Natural killer cell (primary cell): ENCODE measurements at regions not wholly inside any gene's neighbourhood (a gene's known extent, or its start where the extent isn't known, plus 50 kb on each side); places are given as distances from the start of the nearest gene placed in this dataset.

Experiments used
- ATAC-seq, 3 donors: fragments of 150-1000 bp in 2 of 3; fragments of 200-7000 bp in 1 of 3; cut with Tn5 transposase; 1 replicate in 1 of 3; 2 replicates in 2 of 3; pipeline ENCODE4 v1.10.0; 2021; ENCODE audit warnings: mild to moderate bottlenecking in 2 of 3, moderate library complexity in 2 of 3
- DNase-seq, 2 donors: peaks; one replicate each; pipeline versions ENCODE4 v3.0.0 to v3.0.0-alpha.2; 2013 to 2021; ENCODE audit warnings: mixed read lengths in 1 of 2
- H3K27ac ChIP-seq: one replicate; pipeline ENCODE4 v1.5.1; 2013; ENCODE audit warnings: mild to moderate bottlenecking, low read length
- H3K27me3 ChIP-seq: one replicate; pipeline ENCODE4 v1.6.1; 2013; ENCODE audit warnings: low read length; ENCODE audit not compliant: control insufficient read depth, insufficient read depth
- H3K36me3 ChIP-seq: one replicate; pipeline ENCODE4 v1.6.1; 2013; ENCODE audit warnings: low read length; ENCODE audit not compliant: control insufficient read depth, insufficient read depth
- H3K4me1 ChIP-seq: one replicate; pipeline ENCODE4 v1.6.1; 2013; ENCODE audit warnings: low read length; ENCODE audit not compliant: control insufficient read depth, insufficient read depth
- H3K4me3 ChIP-seq: one replicate; pipeline ENCODE4 v1.5.1; 2013; ENCODE audit warnings: low read length
- H3K9me3 ChIP-seq: one replicate; pipeline ENCODE4 v1.6.1; 2013; ENCODE audit warnings: low read length; ENCODE audit not compliant: control insufficient read depth, insufficient read depth
- H3K27ac Mint-ChIP-seq, 2 donors: one replicate each; pipeline ENCODE4 v1.8.0; 2022; ENCODE audit warnings: mild to moderate bottlenecking in 2 of 2, mixed read lengths in 2 of 2, moderate library complexity in 1 of 2
- H3K27me3 Mint-ChIP-seq, 2 donors: one replicate each; pipeline ENCODE4 v1.8.0; 2022; ENCODE audit warnings: low read depth in 2 of 2, mixed read lengths in 2 of 2
- H3K36me3 Mint-ChIP-seq: one replicate; pipeline ENCODE4 v1.8.0; 2022; ENCODE audit warnings: mixed read lengths
- H3K4me1 Mint-ChIP-seq, 2 donors: one replicate each; pipeline ENCODE4 v1.8.0; 2022; ENCODE audit warnings: mixed read lengths in 2 of 2
- H3K4me3 Mint-ChIP-seq: one replicate; pipeline ENCODE4 v1.8.0; 2022; ENCODE audit warnings: mild to moderate bottlenecking, moderate library complexity, mixed read lengths
- H3K9me3 Mint-ChIP-seq, 2 donors: one replicate each; pipeline ENCODE4 v1.8.0; 2022; ENCODE audit warnings: mixed read lengths in 2 of 2
- WGBS: methylation state at CpG from one replicate; pipeline ENCODE4 v1.1.7; 2013; ENCODE audit warnings: missing lambda C conversion rate; ENCODE audit not compliant: insufficient coverage; 5-methylcytosine and 5-hydroxymethylcytosine counted together
- intact Hi-C: fragments of 100-400 bp; cut with micrococcal nuclease; formaldehyde crosslinking; loops from one replicate; pipeline ENCODE4 v1.14.2; 2022
- TF ChIP-seq, protein P1 (sequence below): fragments of 200-600 bp; IDR thresholded peaks from one replicate; pipeline ENCODE4 v1.8.0; 2022; ENCODE audit warnings: antibody characterized with exemption

DNA sequence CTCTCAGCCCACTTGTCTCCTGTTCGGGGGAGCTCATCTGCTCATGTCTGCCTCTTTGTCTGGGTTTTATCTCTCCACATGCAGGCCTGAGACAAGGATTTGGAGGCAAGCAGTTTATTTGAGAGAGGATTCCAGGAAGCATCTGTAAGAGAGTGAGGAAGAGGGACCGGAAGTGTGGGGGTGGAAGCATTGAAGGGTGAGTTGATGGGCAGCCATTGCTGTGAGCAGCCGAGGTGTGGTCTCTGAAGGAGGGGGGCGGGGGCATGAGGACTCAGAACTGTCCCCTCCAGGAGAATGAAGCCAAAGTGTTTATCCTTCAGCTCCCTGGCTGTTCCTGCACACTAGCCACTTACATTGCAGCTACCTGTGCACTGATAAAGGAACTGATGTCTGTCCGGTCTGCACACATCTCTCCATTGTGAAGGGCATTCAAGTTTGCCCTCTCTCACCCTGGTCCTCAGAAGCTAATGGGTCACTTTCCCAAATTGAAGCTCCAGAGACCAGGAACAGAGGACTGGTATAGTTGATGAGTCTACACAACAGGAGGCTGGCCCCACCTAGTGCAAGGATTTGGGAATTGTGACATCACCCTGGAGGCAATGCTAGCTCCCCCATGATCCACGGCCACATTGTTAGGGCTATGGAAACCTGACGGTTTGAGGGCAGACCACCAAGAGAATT lies 100.5 kb upstream of the FOXA2 start:
- Histone ChIP-seq H3K4me3 (no peak overlapping the region), H3K27me3 (no peaks in the 10 kb centered on the region), H3K36me3 (no peaks in the 10 kb centered on the region), H3K4me1 (peaks cover 8% of the 10 kb centered on the region), H3K9me3 (no peaks in the 10 kb centered on the region), H3K27ac (no peak overlapping the region)
- TF ChIP-seq, protein P1, sequence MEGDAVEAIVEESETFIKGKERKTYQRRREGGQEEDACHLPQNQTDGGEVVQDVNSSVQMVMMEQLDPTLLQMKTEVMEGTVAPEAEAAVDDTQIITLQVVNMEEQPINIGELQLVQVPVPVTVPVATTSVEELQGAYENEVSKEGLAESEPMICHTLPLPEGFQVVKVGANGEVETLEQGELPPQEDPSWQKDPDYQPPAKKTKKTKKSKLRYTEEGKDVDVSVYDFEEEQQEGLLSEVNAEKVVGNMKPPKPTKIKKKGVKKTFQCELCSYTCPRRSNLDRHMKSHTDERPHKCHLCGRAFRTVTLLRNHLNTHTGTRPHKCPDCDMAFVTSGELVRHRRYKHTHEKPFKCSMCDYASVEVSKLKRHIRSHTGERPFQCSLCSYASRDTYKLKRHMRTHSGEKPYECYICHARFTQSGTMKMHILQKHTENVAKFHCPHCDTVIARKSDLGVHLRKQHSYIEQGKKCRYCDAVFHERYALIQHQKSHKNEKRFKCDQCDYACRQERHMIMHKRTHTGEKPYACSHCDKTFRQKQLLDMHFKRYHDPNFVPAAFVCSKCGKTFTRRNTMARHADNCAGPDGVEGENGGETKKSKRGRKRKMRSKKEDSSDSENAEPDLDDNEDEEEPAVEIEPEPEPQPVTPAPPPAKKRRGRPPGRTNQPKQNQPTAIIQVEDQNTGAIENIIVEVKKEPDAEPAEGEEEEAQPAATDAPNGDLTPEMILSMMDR: no peak
- Mint-ChIP-seq H3K4me1 (peaks cover 0 to 5% of the 10 kb centered on the region in 2 donors), H3K9me3 (no peaks in the 10 kb centered on the region), H3K27ac (no peak overlapping the region), H3K27me3 (peaks cover 0 to 3% of the 10 kb centered on the region in 2 donors), H3K4me3 (no peak overlapping the region), H3K36me3 (no peaks in the 10 kb centered on the region)
- ATAC-seq (no peak), DNase-seq (no peak)
- 56% methylated on average over 7 of the region's 7 CpGs for WGBS
- intact Hi-C loops: loop anchor here (1.0 kb wide), 1 partner anchor 346 kb away; no protein-coding TSS in a partner anchor

DNA sequence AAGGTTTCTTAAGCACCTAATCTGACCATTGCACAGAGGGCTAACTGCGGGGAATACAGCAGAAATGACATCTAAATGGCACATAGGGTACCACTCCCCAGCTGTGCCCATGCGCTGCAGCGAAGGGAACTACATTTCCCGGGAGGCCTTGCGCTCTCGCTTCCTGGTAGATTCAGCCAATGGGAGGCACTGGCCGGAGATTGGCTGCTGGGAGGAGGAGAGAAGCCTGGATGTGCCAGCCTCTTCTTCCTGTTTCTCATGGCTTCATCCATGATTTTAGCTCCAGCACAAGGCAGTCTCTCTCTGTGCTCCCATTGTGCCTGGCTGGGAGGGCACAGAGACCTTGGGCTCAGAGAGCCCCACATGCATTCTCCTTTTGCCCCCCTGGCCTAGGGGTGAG lies 101.7 kb upstream of the FOXA2 start:
- Mint-ChIP-seq H3K27ac (no peak overlapping the region), H3K9me3 (no peaks in the 10 kb centered on the region), H3K4me1 (peaks cover 0 to 5% of the 10 kb centered on the region in 2 donors), H3K27me3 (peaks cover 0 to 3% of the 10 kb centered on the region in 2 donors), H3K4me3 (no peak overlapping the region), H3K36me3 (no peaks in the 10 kb centered on the region)
- Histone ChIP-seq H3K9me3 (no peaks in the 10 kb centered on the region), H3K4me1 (peaks cover 8% of the 10 kb centered on the region), H3K36me3 (no peaks in the 10 kb centered on the region), H3K27ac (no peak overlapping the region), H3K4me3 (no peak overlapping the region), H3K27me3 (no peaks in the 10 kb centered on the region)
- 61% methylated on average over 7 of the region's 7 CpGs for WGBS
- TF ChIP-seq, protein P1: no peak
- ATAC-seq (no peak), DNase-seq (no peak)
- intact Hi-C loops: no loop called here

DNA sequence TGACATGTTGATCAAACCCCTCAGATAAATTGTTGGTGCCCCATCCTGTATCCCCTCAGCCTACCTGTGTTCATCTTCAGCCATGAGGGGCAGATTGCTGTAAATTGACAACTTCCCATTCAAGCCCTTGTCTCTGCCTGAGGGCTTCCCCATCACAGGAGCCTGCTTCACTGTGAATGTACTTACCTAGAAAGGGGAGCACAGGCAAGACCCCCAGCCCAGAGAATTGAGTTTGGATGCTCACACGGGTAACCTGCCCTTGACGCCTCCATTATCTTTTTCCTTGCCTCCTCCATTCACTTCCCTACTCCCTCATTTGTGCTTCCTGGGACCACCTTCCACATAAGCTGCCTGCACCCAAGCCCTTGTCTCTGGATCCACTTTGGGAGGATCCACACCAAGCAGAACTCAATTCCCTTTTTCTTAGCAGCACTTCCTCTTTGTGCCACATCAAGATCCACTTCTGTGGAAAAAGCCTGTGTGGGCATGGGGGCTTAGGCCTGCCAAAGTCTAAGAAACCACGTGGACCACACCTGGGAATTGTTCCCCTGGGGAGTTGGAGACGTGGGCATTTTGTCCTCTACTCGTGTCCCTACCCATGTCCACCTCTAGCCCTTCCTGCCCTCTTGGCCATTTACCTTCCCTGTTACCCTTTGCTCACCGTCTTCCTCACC lies 103.4 kb upstream of the FOXA2 start:
- Histone ChIP-seq H3K9me3 (no peaks in the 10 kb centered on the region), H3K27me3 (no peaks in the 10 kb centered on the region), H3K4me3 (no peak overlapping the region), H3K27ac (no peak overlapping the region), H3K36me3 (no peaks in the 10 kb centered on the region), H3K4me1 (peaks cover 13% of the 10 kb centered on the region)
- no peaks in the 10 kb centered on the region for H3K36me3 Mint-ChIP-seq
- DNase-seq: no peak
- WGBS: 73% methylated on average over 6 of the region's 6 CpGs
- no peak for ATAC-seq
- peaks cover 0 to 3% of the 10 kb centered on the region in 2 donors for H3K27me3 Mint-ChIP-seq
- H3K4me3 Mint-ChIP-seq: no peak overlapping the region
- no peaks in the 10 kb centered on the region for H3K9me3 Mint-ChIP-seq
- TF ChIP-seq, protein P1: no peak
- intact Hi-C loops: no loop called here
- no peak overlapping the region for H3K27ac Mint-ChIP-seq
- peaks cover 0 to 5% of the 10 kb centered on the region in 2 donors for H3K4me1 Mint-ChIP-seq
